ENCODE measurements at regions not wholly inside any gene's neighbourhood (a gene's known extent, or its start where the extent isn't known, plus 50 kb on each side); places are given as distances from the start of the nearest gene placed in this dataset.

- DNase-seq = no peak
- no peaks in the 10 kb centered on the region for H3K4me1 Mint-ChIP-seq
- no peaks in the 10 kb centered on the region for H3K9me3 Mint-ChIP-seq
- no peaks in the 10 kb centered on the region for H3K27me3 Mint-ChIP-seq
- H3K4me3 Mint-ChIP-seq = no peak overlapping the region
- H3K27ac Mint-ChIP-seq = no peak overlapping the region
- ATAC-seq = no peak
Measured at GRCh38 chr2:15779381-15780041, 160.8 kb upstream of the MYCN start.

GRCh38 chr2:15780234-15780633 is 160.1 kb upstream of the MYCN start:
- Mint-ChIP-seq H3K9me3 (no peaks in the 10 kb centered on the region), H3K4me1 (no peaks in the 10 kb centered on the region), H3K4me3 (no peak overlapping the region), H3K27ac (no peak overlapping the region), H3K27me3 (no peaks in the 10 kb centered on the region)
- no peak for DNase-seq
- no peak for ATAC-seq

DNA sequence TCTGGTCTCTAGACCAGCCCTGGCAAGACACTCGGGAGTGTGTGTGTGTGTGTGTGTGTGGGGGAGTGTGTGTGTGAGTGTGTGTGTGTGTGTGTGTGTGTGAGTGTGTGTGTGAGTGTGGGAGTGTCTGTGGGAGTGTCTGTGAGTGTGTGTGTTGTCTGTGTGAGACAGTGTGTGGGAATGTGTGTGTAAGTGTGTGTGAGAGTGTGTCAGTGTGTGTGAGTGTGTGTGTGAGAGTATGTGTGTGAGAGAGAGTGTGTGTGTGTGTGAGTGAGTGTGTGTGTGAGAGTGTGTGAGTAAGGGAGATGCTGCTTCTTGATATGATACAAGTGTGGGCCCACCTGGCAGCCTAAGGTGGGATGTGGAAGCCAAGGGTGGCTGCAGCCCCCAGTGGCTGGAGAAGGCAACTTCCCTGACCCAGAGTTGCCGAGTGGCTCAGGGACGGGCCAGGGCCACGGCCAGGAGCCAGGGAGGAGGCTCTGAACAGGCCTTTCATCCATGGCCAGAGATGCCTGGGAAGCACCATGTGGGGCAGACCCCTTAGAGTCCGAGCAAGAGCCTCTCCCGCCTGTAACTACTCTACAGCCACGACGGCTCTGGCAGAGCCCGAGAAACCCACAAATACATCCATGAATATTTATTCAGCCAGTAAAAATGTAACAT is 159.3 kb upstream of the MYCN start:
- no peaks in the 10 kb centered on the region for H3K9me3 Mint-ChIP-seq
- no peaks in the 10 kb centered on the region for H3K4me1 Mint-ChIP-seq
- H3K4me3 Mint-ChIP-seq = no peak overlapping the region
- no peak for DNase-seq
- ATAC-seq = peak; percentile 19
- no peak overlapping the region for H3K27ac Mint-ChIP-seq
- H3K27me3 Mint-ChIP-seq = no peaks in the 10 kb centered on the region

- H3K4me1 Mint-ChIP-seq = no peaks in the 10 kb centered on the region
- H3K27ac Mint-ChIP-seq = no peak overlapping the region
- ATAC-seq = no peak
- DNase-seq = no peak
- no peaks in the 10 kb centered on the region for H3K9me3 Mint-ChIP-seq
- H3K27me3 Mint-ChIP-seq = no peaks in the 10 kb centered on the region
- H3K4me3 Mint-ChIP-seq = no peak overlapping the region
Measured at GRCh38 chr2:15782009-15782751, 158.2 kb upstream of the MYCN start.

DNA sequence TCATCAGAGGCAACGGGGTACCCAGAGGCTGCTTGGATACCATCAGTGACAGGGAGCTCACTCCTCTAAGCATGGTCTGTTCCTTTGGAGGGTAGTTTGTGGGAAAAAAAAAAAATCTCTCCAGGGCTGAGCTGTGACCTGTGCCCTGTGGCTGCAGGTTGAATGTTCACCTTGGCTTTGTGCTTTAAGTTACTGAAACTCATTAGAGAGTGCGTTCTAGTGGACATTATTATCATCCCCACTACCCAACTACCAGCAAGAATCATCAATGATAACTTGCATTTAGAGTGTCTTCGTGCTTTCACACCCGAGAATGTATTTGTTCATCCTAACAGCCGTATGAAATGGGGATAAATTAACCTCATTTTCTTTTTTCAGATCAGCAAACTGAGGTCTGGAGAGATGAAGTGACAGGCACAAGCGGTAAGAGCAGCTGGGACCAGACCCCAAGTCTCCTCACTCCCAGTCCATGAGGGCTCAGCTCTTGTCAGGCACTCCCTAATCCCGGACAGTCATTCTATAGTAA is 157.5 kb upstream of the MYCN start:
- DNase-seq (no peak), ATAC-seq (no peak)
- Mint-ChIP-seq H3K27me3 (no peaks in the 10 kb centered on the region), H3K27ac (no peak overlapping the region), H3K9me3 (no peaks in the 10 kb centered on the region), H3K4me3 (no peak overlapping the region), H3K4me1 (no peaks in the 10 kb centered on the region)

GRCh38 chr2:15783489-15783888 is 156.9 kb upstream of the MYCN start:
- DNase-seq = no peak
- no peak overlapping the region for H3K27ac Mint-ChIP-seq
- ATAC-seq = no peak
- H3K4me3 Mint-ChIP-seq = no peak overlapping the region
- no peaks in the 10 kb centered on the region for H3K27me3 Mint-ChIP-seq
- H3K4me1 Mint-ChIP-seq = no peaks in the 10 kb centered on the region
- H3K9me3 Mint-ChIP-seq = no peaks in the 10 kb centered on the region

- no peaks in the 10 kb centered on the region for H3K27me3 Mint-ChIP-seq
- no peak overlapping the region for H3K4me3 Mint-ChIP-seq
- no peak for ATAC-seq
- no peak overlapping the region for H3K27ac Mint-ChIP-seq
- no peaks in the 10 kb centered on the region for H3K9me3 Mint-ChIP-seq
- DNase-seq = no peak
- H3K4me1 Mint-ChIP-seq = no peaks in the 10 kb centered on the region
Measured at GRCh38 chr2:15784106-15784885, 156.1 kb upstream of the MYCN start.

DNA sequence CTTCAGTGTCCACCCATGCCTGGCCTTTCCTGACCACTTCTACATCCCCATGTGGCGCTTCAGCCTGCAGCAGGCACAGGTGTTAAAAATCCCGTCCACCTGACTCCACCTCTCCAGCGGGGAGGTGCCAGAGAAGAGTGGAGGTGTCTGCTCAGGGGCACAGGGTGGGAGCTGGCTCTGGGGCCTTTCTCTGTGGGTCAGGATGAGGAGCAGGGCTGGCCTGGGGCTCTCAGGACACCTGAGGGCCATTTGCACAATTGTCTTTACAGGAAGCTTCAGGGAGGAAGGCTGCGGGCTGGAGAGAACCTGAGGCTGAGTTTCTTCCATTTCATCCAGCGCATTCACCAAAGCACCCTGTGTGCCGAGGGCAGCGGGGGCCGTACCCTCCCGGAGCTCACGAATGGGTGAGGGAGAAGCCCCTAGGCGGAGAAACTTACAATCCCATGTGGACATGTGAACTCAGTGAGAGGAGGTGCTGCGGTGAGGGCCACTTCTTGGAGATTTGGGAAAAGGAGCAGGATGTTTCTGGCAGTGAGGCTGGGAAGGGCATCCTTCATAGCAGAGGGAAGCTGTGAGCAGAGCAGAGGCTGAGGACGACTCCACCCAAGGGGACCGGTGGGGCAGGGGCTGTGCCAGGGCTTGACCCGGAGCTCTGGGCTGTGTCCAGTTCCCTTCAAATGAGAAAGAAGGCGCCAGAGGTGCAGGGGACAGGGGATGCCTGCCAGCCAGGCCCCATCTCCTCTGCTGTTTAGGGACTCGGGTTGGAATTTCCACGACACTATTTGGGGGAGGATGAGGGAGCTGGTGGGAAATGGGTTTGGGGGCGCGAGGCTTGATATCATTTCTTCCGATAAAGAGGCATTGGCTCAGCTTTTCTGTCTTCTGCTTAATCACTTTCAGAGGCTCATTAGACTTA is 155.2 kb upstream of the MYCN start:
- H3K27ac Mint-ChIP-seq = no peak overlapping the region
- no peaks in the 10 kb centered on the region for H3K4me1 Mint-ChIP-seq
- ATAC-seq = peak; percentile 4
- DNase-seq = no peak
- H3K4me3 Mint-ChIP-seq = no peak overlapping the region
- no peaks in the 10 kb centered on the region for H3K9me3 Mint-ChIP-seq
- H3K27me3 Mint-ChIP-seq = no peaks in the 10 kb centered on the region

DNA sequence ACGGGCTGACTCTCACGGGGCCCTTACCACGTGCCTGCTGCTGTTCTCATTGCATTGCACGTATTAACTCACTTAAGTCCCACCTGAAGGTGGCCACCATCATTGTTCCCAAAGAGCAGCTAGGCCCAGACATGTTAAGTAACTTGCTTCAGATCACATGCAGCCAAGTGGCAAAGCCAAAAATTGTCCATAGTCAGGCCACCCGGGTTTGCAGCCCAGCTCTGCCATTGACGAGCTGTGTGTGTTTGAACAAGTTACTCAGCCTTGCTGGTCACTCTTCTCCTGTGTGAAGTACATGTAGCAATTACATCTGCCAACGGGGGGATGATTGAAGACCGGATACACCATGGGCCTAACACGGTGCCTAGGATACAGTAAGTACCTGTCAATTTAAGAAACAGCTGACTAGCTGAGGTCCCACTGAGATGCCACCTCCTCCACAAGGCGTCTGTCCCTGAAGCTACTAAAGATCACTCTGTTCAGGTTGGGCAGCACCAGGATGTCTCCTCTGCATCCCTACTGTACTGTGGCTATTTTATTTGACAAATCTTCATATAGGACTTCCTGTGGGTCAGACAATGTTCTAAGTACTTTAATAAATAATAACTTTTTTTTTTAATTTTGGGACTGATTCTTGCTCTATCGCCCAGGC is 154.2 kb upstream of the MYCN start:
- Mint-ChIP-seq H3K9me3 (no peaks in the 10 kb centered on the region), H3K4me3 (no peak overlapping the region), H3K4me1 (no peaks in the 10 kb centered on the region), H3K27me3 (no peaks in the 10 kb centered on the region), H3K27ac (no peak overlapping the region)
- DNase-seq (no peak), ATAC-seq (no peak)

- ATAC-seq (no peak), DNase-seq (no peak)
- H3K27ac Mint-ChIP-seq = no peak overlapping the region
- H3K9me3 Mint-ChIP-seq = no peaks in the 10 kb centered on the region
- no peak overlapping the region for H3K4me3 Mint-ChIP-seq
- no peaks in the 10 kb centered on the region for H3K4me1 Mint-ChIP-seq
- no peaks in the 10 kb centered on the region for H3K27me3 Mint-ChIP-seq
Measured at GRCh38 chr2:15786901-15787300, 153.4 kb upstream of the MYCN start.

- ATAC-seq (no peak), DNase-seq (no peak)
- Mint-ChIP-seq H3K4me1 (no peaks in the 10 kb centered on the region), H3K27ac (no peak overlapping the region), H3K4me3 (no peak overlapping the region), H3K27me3 (no peaks in the 10 kb centered on the region), H3K9me3 (no peaks in the 10 kb centered on the region)
Measured at GRCh38 chr2:15787535-15788454, 152.6 kb upstream of the MYCN start.

- ATAC-seq = no peak
- H3K4me3 Mint-ChIP-seq = no peak overlapping the region
- H3K9me3 Mint-ChIP-seq = no peaks in the 10 kb centered on the region
- H3K27ac Mint-ChIP-seq = no peak overlapping the region
- no peak for DNase-seq
- H3K4me1 Mint-ChIP-seq = no peaks in the 10 kb centered on the region
- no peaks in the 10 kb centered on the region for H3K27me3 Mint-ChIP-seq
Measured at GRCh38 chr2:15788455-15788829, 151.9 kb upstream of the MYCN start.

DNA sequence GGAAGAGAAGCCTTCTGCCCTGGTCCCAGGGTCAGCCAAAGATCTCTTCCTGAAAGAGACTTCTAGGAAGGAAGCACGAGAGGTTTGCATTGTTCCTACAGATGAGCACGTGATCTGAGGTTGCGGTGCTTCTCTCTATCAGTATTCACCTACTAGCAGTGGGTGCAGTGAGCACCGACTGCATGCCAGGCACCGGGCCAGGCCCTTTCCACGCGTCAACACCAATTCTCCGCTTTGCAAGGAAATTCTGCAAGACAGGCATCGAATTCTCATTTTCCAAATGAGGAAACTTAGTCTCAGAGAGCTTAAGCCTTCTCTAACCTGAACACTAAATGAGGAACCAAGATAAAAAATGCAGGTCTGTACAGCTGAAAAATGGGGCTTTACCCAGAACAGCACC is 151.5 kb upstream of the MYCN start:
- no peak overlapping the region for H3K4me3 Mint-ChIP-seq
- H3K27ac Mint-ChIP-seq = no peak overlapping the region
- DNase-seq = no peak
- no peak for ATAC-seq
- H3K4me1 Mint-ChIP-seq = no peaks in the 10 kb centered on the region
- H3K9me3 Mint-ChIP-seq = no peaks in the 10 kb centered on the region
- H3K27me3 Mint-ChIP-seq = no peaks in the 10 kb centered on the region
